ENCODE measurements at regions not wholly inside any gene's neighbourhood (a gene's known extent, or its start where the extent isn't known, plus 50 kb on each side); places are given as distances from the start of the nearest gene placed in this dataset.

DNA sequence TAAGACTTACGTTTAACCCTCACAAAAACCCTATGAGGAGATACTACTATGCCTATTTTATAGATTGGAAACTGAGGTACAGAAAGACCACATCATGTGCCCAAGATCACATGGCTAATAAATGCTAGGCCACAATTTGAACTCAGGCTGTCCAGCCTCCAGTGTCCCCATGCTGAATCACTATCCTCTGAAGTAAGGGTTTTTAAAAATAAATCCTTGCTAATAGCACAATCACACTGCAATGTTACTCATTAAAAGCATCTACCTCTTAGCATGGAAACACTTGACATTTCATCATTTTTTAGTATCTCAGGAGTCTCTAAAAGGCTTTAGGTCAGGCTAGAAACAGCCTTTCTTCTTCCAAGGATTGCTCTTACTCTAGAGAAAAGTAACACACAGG lies 50.0 kb upstream of the PPP1R3C start (continued):
- TF ChIP-seq, protein P1, sequence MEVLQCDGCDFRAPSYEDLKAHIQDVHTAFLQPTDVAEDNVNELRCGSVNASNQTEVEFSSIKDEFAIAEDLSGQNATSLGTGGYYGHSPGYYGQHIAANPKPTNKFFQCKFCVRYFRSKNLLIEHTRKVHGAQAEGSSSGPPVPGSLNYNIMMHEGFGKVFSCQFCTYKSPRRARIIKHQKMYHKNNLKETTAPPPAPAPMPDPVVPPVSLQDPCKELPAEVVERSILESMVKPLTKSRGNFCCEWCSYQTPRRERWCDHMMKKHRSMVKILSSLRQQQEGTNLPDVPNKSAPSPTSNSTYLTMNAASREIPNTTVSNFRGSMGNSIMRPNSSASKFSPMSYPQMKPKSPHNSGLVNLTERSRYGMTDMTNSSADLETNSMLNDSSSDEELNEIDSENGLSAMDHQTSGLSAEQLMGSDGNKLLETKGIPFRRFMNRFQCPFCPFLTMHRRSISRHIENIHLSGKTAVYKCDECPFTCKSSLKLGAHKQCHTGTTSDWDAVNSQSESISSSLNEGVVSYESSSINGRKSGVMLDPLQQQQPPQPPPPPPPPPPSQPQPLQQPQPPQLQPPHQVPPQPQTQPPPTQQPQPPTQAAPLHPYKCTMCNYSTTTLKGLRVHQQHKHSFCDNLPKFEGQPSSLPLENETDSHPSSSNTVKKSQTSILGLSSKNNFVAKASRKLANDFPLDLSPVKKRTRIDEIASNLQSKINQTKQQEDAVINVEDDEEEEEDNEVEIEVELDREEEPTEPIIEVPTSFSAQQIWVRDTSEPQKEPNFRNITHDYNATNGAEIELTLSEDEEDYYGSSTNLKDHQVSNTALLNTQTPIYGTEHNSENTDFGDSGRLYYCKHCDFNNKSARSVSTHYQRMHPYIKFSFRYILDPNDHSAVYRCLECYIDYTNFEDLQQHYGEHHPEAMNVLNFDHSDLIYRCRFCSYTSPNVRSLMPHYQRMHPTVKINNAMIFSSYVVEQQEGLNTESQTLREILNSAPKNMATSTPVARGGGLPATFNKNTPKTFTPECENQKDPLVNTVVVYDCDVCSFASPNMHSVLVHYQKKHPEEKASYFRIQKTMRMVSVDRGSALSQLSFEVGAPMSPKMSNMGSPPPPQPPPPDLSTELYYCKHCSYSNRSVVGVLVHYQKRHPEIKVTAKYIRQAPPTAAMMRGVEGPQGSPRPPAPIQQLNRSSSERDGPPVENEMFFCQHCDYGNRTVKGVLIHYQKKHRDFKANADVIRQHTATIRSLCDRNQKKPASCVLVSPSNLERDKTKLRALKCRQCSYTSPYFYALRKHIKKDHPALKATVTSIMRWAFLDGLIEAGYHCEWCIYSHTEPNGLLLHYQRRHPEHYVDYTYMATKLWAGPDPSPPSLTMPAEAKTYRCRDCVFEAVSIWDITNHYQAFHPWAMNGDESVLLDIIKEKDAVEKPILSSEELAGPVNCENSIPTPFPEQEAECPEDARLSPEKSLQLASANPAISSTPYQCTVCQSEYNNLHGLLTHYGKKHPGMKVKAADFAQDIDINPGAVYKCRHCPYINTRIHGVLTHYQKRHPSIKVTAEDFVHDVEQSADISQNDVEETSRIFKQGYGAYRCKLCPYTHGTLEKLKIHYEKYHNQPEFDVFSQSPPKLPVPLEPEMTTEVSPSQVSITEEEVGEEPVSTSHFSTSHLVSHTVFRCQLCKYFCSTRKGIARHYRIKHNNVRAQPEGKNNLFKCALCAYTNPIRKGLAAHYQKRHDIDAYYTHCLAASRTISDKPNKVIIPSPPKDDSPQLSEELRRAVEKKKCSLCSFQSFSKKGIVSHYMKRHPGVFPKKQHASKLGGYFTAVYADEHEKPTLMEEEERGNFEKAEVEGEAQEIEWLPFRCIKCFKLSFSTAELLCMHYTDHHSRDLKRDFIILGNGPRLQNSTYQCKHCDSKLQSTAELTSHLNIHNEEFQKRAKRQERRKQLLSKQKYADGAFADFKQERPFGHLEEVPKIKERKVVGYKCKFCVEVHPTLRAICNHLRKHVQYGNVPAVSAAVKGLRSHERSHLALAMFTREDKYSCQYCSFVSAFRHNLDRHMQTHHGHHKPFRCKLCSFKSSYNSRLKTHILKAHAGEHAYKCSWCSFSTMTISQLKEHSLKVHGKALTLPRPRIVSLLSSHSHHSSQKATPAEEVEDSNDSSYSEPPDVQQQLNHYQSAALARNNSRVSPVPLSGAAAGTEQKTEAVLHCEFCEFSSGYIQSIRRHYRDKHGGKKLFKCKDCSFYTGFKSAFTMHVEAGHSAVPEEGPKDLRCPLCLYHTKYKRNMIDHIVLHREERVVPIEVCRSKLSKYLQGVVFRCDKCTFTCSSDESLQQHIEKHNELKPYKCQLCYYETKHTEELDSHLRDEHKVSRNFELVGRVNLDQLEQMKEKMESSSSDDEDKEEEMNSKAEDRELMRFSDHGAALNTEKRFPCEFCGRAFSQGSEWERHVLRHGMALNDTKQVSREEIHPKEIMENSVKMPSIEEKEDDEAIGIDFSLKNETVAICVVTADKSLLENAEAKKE (CRISPR knock-in tag; IDR thresholded peaks at IDR 0.05), result no peak
- no peak for TF ChIP-seq ZNF331 (CRISPR knock-in tag; IDR thresholded peaks at IDR 0.05; ENCODE audit: low read depth)

Measured in GM23338 (cell line).